Uterus (tissue), 2 donors: ENCODE measurements at regions not wholly inside any gene's neighbourhood (a gene's known extent, or its start where the extent isn't known, plus 50 kb on each side); places are given as distances from the start of the nearest gene placed in this dataset.

Experiments used
- POLR2A ChIP-seq, 2 donors: fragments of 450-650 bp; IDR thresholded peaks; one replicate each; pipeline ENCODE4 v1.6.1; 2016; ENCODE audit warnings: antibody characterized with exemption in 2 of 2, mild to moderate bottlenecking in 1 of 2, moderate library complexity in 1 of 2
- TF ChIP-seq, protein P1 (sequence below), 4 experiments: fragments of 200-600 bp in 2 of 4; fragments of 450-650 bp in 2 of 4; sonication (generic) in 2 of 4; IDR thresholded peaks; one replicate each; pipeline ENCODE4 v1.5.1; 2016 to 2019; ENCODE audit warnings: antibody characterized with exemption in 4 of 4, mild to moderate bottlenecking in 2 of 4, moderate library complexity in 1 of 4

DNA sequence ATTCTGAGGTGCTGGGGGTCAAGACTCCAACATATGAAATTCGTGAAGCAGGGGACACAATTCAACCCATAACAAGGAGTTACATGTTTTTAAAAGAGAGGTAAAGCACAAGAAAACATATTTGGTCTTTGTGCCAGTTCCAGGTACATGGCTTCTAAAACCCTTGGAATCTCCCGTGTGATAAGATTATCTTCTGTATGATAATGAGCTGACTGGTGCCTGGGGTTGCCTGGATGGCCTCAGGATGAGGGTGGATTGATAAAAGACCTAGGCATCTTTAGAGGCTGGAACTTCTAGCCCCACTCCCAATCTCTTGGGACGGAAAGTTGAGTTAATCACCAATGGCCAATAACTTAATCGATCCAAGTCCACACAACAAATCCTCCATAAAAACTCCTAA, 87.0 kb downstream of the FAM217A start:
- TF ChIP-seq, protein P1, sequence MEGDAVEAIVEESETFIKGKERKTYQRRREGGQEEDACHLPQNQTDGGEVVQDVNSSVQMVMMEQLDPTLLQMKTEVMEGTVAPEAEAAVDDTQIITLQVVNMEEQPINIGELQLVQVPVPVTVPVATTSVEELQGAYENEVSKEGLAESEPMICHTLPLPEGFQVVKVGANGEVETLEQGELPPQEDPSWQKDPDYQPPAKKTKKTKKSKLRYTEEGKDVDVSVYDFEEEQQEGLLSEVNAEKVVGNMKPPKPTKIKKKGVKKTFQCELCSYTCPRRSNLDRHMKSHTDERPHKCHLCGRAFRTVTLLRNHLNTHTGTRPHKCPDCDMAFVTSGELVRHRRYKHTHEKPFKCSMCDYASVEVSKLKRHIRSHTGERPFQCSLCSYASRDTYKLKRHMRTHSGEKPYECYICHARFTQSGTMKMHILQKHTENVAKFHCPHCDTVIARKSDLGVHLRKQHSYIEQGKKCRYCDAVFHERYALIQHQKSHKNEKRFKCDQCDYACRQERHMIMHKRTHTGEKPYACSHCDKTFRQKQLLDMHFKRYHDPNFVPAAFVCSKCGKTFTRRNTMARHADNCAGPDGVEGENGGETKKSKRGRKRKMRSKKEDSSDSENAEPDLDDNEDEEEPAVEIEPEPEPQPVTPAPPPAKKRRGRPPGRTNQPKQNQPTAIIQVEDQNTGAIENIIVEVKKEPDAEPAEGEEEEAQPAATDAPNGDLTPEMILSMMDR (IDR thresholded peaks at IDR 0.05) = no peak
- TF ChIP-seq POLR2A (IDR thresholded peaks at IDR 0.05) = no peak
